HepG2 (cell line): ENCODE measurements at regions not wholly inside any gene's neighbourhood (a gene's known extent, or its start where the extent isn't known, plus 50 kb on each side); places are given as distances from the start of the nearest gene placed in this dataset.
A peak's percentile ranks its signal among the peaks of the same experiment; 100 is the strongest.

Experiments used
- ATAC-seq: fragments of 200-7000 bp; cut with Tn5 transposase; 3 replicates; pipeline ENCODE4 v1.9.1; 2020; ENCODE audit warnings: mild to moderate bottlenecking, moderate library complexity
- BruUV-seq: library from RNA; stranded (reverse); fragments of 400-500 nt; replicated peaks from 2 replicates; lab custom pipeline; 2021; lab: Mats Ljungman, UMichigan
- CTCF ChIA-PET: fragments of 300-600 bp; formaldehyde crosslinking; extraction: SDS; loops from one replicate; lab custom pipeline; 2021; ENCODE audit warnings: low total read pairs, inconsistent platforms, low intra/inter-chr PET ratio; lab: Yijun Ruan, JAX
- POLR2A ChIA-PET: fragments of 350-600 bp; sonication (Branson Sonifier 250); formaldehyde crosslinking; loops from one replicate; lab custom pipeline; 2020; ENCODE audit warnings: antibody characterized with exemption, inconsistent platforms; lab: Yijun Ruan, JAX
- DNase-seq: peaks from one replicate; pipeline ENCODE4 v3.0.0-alpha.2; 2015; ENCODE audit warnings: low spot score
- FAIRE-seq: peaks from 3 replicates; lab custom pipeline; 2011; peaks lifted over from hg19 to GRCh38; lab: Jason Lieb, UNC
- H2AFZ ChIP-seq: one replicate; pipeline ENCODE4 v1.6.1; 2011; ENCODE audit warnings: low read length, inconsistent platforms
- H3K27ac ChIP-seq: fragments of 300-600 bp; 3 replicates; pipeline ENCODE4 v1.8.0; 2011; ENCODE audit warnings: mixed run types, mild to moderate bottlenecking, mixed read lengths, low read length, inconsistent platforms; ENCODE audit not compliant: insufficient read depth; ENCODE audit errors: extremely low read length
- H3K27me3 ChIP-seq, 2 experiments: fragments of 200-600 bp in 1 of 2; 2 replicates in 1 of 2; 3 replicates in 1 of 2; pipeline versions ENCODE4 v1.6.0 to v1.8.0; 2011; ENCODE audit warnings: low read length in 2 of 2, mild to moderate bottlenecking in 2 of 2, moderate library complexity in 2 of 2, inconsistent platforms in 1 of 2; ENCODE audit not compliant: insufficient read depth in 2 of 2, control insufficient read depth in 1 of 2
- H3K36me3 ChIP-seq, 2 experiments: fragments of 200-600 bp in 1 of 2; replicated peaks in 1 of 2; 2 replicates in 1 of 2; 3 replicates in 1 of 2; pipeline versions ENCODE4 v1.5.1 to v1.8.0; 2011; ENCODE audit warnings: low read length in 2 of 2, inconsistent platforms in 1 of 2; ENCODE audit not compliant: insufficient read depth in 2 of 2, control insufficient read depth in 1 of 2
- H3K4me1 ChIP-seq: 2 replicates; pipeline ENCODE4 v1.5.1; 2012; ENCODE audit warnings: low read length, inconsistent platforms; ENCODE audit not compliant: insufficient read depth
- H3K4me2 ChIP-seq: 2 replicates; pipeline ENCODE4 v1.6.0; 2011; ENCODE audit warnings: low read depth, low read length, inconsistent platforms
- H3K4me3 ChIP-seq, 3 experiments: fragments of 200-600 bp in 1 of 3; sonication (generic), shearing (Covaris generic) in 1 of 3; replicated peaks in 1 of 3; 2 replicates each; pipeline ENCODE4 v1.5.1; 2011 to 2016; ENCODE audit warnings: low read length in 3 of 3, inconsistent platforms in 2 of 3, low read depth in 2 of 3, mild to moderate bottlenecking in 2 of 3, control low read depth in 1 of 3, mixed read lengths in 1 of 3; ENCODE audit not compliant: insufficient read depth in 1 of 3
- H3K79me2 ChIP-seq: one replicate; pipeline ENCODE4 v1.6.1; 2011; ENCODE audit warnings: low read length, inconsistent platforms; ENCODE audit not compliant: insufficient read depth
- H3K9ac ChIP-seq: 2 replicates; pipeline ENCODE4 v1.6.0; 2011; ENCODE audit warnings: mild to moderate bottlenecking, low read depth, low read length, inconsistent platforms; ENCODE audit not compliant: insufficient read depth
- H3K9me3 ChIP-seq: 2 replicates; pipeline ENCODE4 v1.5.1; 2012; ENCODE audit warnings: mild to moderate bottlenecking, low read length
- H4K20me1 ChIP-seq: 2 replicates; pipeline ENCODE4 v1.6.0; 2011; ENCODE audit warnings: inconsistent platforms, mild to moderate bottlenecking, low read length, moderate library complexity; ENCODE audit not compliant: insufficient read depth
- ARHGAP35 ChIP-seq: sonication (generic); formaldehyde crosslinking; IDR thresholded peaks from 2 replicates; pipeline ENCODE4 v1.9.0; 2022; ENCODE audit warnings: mild to moderate bottlenecking, inconsistent platforms, moderate library complexity, missing genetic modification reagents, borderline replicate concordance
- CEBPG ChIP-seq: IDR thresholded peaks from 2 replicates; pipeline ENCODE4 v1.6.1; 2016
- EP300 ChIP-seq, 3 experiments: sonication (generic) in 1 of 3; formaldehyde crosslinking in 1 of 3; IDR thresholded peaks; 2 replicates each; pipeline versions ENCODE4 v1.5.1 to v1.6.1; 2011 to 2020; ENCODE audit warnings: low read depth in 2 of 3, low read length in 2 of 3, borderline replicate concordance in 1 of 3, improper control_type of control experiment in 1 of 3, mild to moderate bottlenecking in 1 of 3, missing genetic modification reagents in 1 of 3, moderate library complexity in 1 of 3
- ETV5 ChIP-seq: IDR thresholded peaks from 2 replicates; pipeline ENCODE4 v1.6.1; 2018; ENCODE audit warnings: missing biosample characterization, missing genetic modification reagents, inconsistent platforms, borderline replicate concordance
- NFYC ChIP-seq: IDR thresholded peaks from 2 replicates; pipeline ENCODE4 v1.6.1; 2016; ENCODE audit warnings: missing genetic modification reagents, missing compliant biosample characterization
- PRMT3 ChIP-seq: sonication (generic); formaldehyde crosslinking; IDR thresholded peaks from 2 replicates; pipeline ENCODE4 v1.8.1; 2022; ENCODE audit warnings: low read depth, mild to moderate bottlenecking, moderate library complexity, missing genetic modification reagents, borderline replicate concordance
- ZFP1 ChIP-seq: IDR thresholded peaks from 2 replicates; pipeline ENCODE4 v1.6.1; 2016
- ZNF615 ChIP-seq: sonication (generic); formaldehyde crosslinking; IDR thresholded peaks from 2 replicates; pipeline ENCODE4 v1.5.0; 2020; ENCODE audit warnings: mild to moderate bottlenecking, missing genetic modification reagents, borderline replicate concordance
- ZNF629 ChIP-seq: sonication (generic); formaldehyde crosslinking; conservative IDR thresholded peaks from 2 replicates; pipeline ENCODE4 v1.5.0; 2020; ENCODE audit warnings: missing genetic modification reagents
- ZNF75D ChIP-seq: sonication (generic); formaldehyde crosslinking; IDR thresholded peaks from 2 replicates; pipeline ENCODE4 v1.8.1; 2023; ENCODE audit warnings: missing genetic modification reagents, mild to moderate bottlenecking, borderline replicate concordance
- WGBS: methylation state at CpG from one replicate; pipeline ENCODE4 v1.1.6; 2017; ENCODE audit warnings: low lambda C conversion rate; 5-methylcytosine and 5-hydroxymethylcytosine counted together
- in situ Hi-C: cut with HindIII; loops from 2 replicates; pipeline ENCODE4 v1.10.0; 2017; ENCODE audit warnings: low pct_unique_long_range_greater_than_20kb; ENCODE audit not compliant: extremely low pct_ligation_motif_present
- intact Hi-C: fragments of 100-400 bp; cut with micrococcal nuclease; formaldehyde crosslinking; loops from one replicate; pipeline ENCODE4 v1.10.0; 2022; ENCODE audit not compliant: unreplicated experiment
- TF ChIP-seq, protein P1 (sequence below): IDR thresholded peaks from 2 replicates; pipeline ENCODE4 v1.4.0; 2020; ENCODE audit warnings: mild to moderate bottlenecking, missing genetic modification reagents
- TF ChIP-seq, protein P2 (sequence below): sonication (generic); formaldehyde crosslinking; IDR thresholded peaks from 2 replicates; pipeline ENCODE4 v1.4.0; 2020; ENCODE audit warnings: mild to moderate bottlenecking, missing genetic modification reagents, borderline replicate concordance

DNA sequence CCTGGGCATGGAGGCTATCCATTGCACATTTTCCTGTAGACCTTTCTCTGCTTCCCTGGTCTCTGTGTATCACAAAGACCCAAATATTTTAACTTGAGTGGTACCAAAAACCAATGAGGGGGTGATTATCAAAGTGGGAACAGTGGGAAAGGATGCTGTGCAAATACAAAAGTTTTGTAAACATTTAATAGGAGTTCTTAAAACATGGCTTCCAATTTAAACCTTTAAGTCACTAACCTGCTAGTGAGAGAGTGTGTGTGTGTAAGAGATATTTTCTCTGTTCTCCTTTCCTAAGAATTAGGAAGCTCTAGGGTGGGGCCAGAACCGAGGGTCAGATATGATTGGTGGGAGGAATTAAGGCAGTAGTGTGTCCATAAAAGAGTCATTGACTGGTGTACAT, 64.5 kb upstream of the ARHGAP5 start:
- no peak overlapping the region for H3K27ac ChIP-seq
- 0 out of 2 replicates have a peak, but pooled peaks have one; percentile 69 for TF ChIP-seq ZNF615 (CRISPR knock-in tag)
- TF ChIP-seq ZNF629 (CRISPR knock-in tag): no peak
- no peaks in the 10 kb centered on the region for H3K79me2 ChIP-seq
- ChIA-PET POLR2A (no interaction called here), CTCF (no interaction called here)
- no peaks in the 10 kb centered on the region for H4K20me1 ChIP-seq
- 17% methylated on average over 1 of the region's 1 CpG for WGBS
- peaks cover 29% of the 10 kb centered on the region for H3K4me1 ChIP-seq
- DNase-seq: no peak
- H3K4me2 ChIP-seq: peak overlapping the region; percentile 3; the same call in 1 of the 2 replicates
- H3K9me3 ChIP-seq: no peaks in the 10 kb centered on the region
- BruUV-seq: no TSS peak
- H2AFZ ChIP-seq: peak overlapping the region; percentile 8
- intact Hi-C loops (loop anchor here (2.0 to 5.0 kb wide), 3 partner anchors 68 to 240 kb away; no protein-coding TSS in a partner anchor), in situ Hi-C loops (no loop called here)
- H3K4me3 ChIP-seq: no peak overlapping the region
- FAIRE-seq: no peak
- no peak for ATAC-seq
- H3K9ac ChIP-seq: no peak overlapping the region
- no peaks in the 10 kb centered on the region; a peak in 1 of 5 replicates for H3K27me3 ChIP-seq
- no peaks in the 10 kb centered on the region for H3K36me3 ChIP-seq

DNA sequence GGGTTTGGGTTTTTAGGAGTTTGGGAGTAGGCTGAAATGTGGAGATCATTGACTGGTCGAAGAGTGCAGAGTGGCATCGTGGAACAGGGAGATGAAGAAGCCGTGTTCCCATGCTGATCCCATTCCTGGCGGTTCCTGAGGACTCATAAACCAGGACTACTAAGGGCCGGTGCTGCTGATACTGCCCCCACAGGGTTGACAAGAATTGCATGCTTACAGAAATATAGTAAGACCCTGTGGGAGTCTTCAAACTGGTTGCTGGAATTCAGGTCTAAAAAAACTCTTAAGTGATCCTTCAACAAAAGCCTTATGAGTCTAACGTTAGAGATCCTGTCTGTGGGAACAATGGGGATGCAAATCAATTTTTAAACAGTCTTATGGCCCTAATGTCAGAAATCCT, 64.0 kb upstream of the ARHGAP5 start:
- Histone ChIP-seq H3K27ac (no peak overlapping the region), H3K9ac (no peak overlapping the region), H3K4me3 (no peak overlapping the region), H3K4me2 (peak overlapping the region; percentile 3; the same call in 1 of the 2 replicates), H3K27me3 (no peaks in the 10 kb centered on the region; a peak in 1 of 5 replicates), H2AFZ (peak overlapping the region; percentile 8), H4K20me1 (no peaks in the 10 kb centered on the region), H3K79me2 (no peaks in the 10 kb centered on the region), H3K9me3 (no peaks in the 10 kb centered on the region), H3K4me1 (peaks cover 27% of the 10 kb centered on the region), H3K36me3 (no peaks in the 10 kb centered on the region)
- 18% methylated on average over 6 of the region's 6 CpGs for WGBS
- in situ Hi-C loops: no loop called here
- peak; percentile 55 for FAIRE-seq
- intact Hi-C loops: loop anchor here (2.0 to 5.0 kb wide), 3 partner anchors 68 to 239 kb away; no protein-coding TSS in a partner anchor
- no TSS peak for BruUV-seq
- CTCF ChIA-PET: no interaction called here
- ATAC-seq: peak; percentile 92
- DNase-seq: peak; percentile 73
- POLR2A ChIA-PET: no interaction called here
- TF ChIP-seq ARHGAP35: no peak
- TF ChIP-seq CEBPG (CRISPR knock-in tag): 0 out of 2 replicates have a peak, but pooled peaks have one; percentile 2
- TF ChIP-seq ZFP1: 0 out of 2 replicates have a peak, but pooled peaks have one; percentile 38
- TF ChIP-seq, protein P1, sequence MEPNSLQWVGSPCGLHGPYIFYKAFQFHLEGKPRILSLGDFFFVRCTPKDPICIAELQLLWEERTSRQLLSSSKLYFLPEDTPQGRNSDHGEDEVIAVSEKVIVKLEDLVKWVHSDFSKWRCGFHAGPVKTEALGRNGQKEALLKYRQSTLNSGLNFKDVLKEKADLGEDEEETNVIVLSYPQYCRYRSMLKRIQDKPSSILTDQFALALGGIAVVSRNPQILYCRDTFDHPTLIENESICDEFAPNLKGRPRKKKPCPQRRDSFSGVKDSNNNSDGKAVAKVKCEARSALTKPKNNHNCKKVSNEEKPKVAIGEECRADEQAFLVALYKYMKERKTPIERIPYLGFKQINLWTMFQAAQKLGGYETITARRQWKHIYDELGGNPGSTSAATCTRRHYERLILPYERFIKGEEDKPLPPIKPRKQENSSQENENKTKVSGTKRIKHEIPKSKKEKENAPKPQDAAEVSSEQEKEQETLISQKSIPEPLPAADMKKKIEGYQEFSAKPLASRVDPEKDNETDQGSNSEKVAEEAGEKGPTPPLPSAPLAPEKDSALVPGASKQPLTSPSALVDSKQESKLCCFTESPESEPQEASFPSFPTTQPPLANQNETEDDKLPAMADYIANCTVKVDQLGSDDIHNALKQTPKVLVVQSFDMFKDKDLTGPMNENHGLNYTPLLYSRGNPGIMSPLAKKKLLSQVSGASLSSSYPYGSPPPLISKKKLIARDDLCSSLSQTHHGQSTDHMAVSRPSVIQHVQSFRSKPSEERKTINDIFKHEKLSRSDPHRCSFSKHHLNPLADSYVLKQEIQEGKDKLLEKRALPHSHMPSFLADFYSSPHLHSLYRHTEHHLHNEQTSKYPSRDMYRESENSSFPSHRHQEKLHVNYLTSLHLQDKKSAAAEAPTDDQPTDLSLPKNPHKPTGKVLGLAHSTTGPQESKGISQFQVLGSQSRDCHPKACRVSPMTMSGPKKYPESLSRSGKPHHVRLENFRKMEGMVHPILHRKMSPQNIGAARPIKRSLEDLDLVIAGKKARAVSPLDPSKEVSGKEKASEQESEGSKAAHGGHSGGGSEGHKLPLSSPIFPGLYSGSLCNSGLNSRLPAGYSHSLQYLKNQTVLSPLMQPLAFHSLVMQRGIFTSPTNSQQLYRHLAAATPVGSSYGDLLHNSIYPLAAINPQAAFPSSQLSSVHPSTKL (CRISPR knock-in tag): 0 out of 2 replicates have a peak, but pooled peaks have one; percentile 11
- no peak for TF ChIP-seq EP300 (IDR thresholded peaks at IDR 0.05; ENCODE audit: low read depth in 2 of 2, low read length in 2 of 2)
- 0 out of 2 replicates have a peak, but pooled peaks have one; percentile 22 for TF ChIP-seq EP300 (CRISPR knock-in tag; IDR thresholded peaks at IDR 0.05; ENCODE audit: borderline replicate concordance)
- TF ChIP-seq NFYC (CRISPR knock-in tag): peak; percentile 14; the same call in 1 of the 2 replicates
- no peak for TF ChIP-seq ZNF75D (CRISPR knock-in tag)
- TF ChIP-seq PRMT3 (CRISPR knock-in tag): no peak
- 0 out of 2 replicates have a peak, but pooled peaks have one; percentile 22 for TF ChIP-seq ETV5 (CRISPR knock-in tag)
- TF ChIP-seq, protein P2, sequence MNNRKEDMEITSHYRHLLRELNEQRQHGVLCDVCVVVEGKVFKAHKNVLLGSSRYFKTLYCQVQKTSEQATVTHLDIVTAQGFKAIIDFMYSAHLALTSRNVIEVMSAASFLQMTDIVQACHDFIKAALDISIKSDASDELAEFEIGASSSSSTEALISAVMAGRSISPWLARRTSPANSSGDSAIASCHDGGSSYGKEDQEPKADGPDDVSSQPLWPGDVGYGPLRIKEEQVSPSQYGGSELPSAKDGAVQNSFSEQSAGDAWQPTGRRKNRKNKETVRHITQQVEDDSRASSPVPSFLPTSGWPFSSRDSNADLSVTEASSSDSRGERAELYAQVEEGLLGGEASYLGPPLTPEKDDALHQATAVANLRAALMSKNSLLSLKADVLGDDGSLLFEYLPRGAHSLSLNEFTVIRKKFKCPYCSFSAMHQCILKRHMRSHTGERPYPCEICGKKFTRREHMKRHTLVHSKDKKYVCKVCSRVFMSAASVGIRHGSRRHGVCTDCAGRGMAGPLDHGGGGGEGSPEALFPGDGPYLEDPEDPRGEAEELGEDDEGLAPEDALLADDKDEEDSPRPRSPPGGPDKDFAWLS (CRISPR knock-in tag): no peak
